ENCODE measurements at regions not wholly inside any gene's neighbourhood (a gene's known extent, or its start where the extent isn't known, plus 50 kb on each side); places are given as distances from the start of the nearest gene placed in this dataset.

GRCh38 chr6:225907-226306, 66.4 kb upstream of the DUSP22 start:
- no peak for DNase-seq (ENCODE audit: low read depth)

GRCh38 chr6:226516-227073, 65.7 kb upstream of the DUSP22 start:
- DNase-seq (ENCODE audit: low read depth), result no peak

- no peak for DNase-seq (ENCODE audit: low read depth)
Observed at GRCh38 chr6:227074-227782, 65.1 kb upstream of the DUSP22 start.

GRCh38 chr6:227812-228338, 64.4 kb upstream of the DUSP22 start:
- DNase-seq (ENCODE audit: low read depth), result no peak

- no peak for DNase-seq (ENCODE audit: low read depth)
Observed at GRCh38 chr6:228881-229651, 63.2 kb upstream of the DUSP22 start.

- no peak for DNase-seq (ENCODE audit: low read depth)
Observed at GRCh38 chr6:231779-232178, 60.5 kb upstream of the DUSP22 start.

GRCh38 chr6:232982-233640, 59.2 kb upstream of the DUSP22 start:
- no peak for DNase-seq (ENCODE audit: low read depth)

GRCh38 chr6:234706-235372, 57.4 kb upstream of the DUSP22 start:
- DNase-seq (ENCODE audit: low read depth), result no peak

GRCh38 chr6:235763-236360, 56.4 kb upstream of the DUSP22 start:
- DNase-seq (ENCODE audit: low read depth), result peak; percentile 51

GRCh38 chr6:236519-236918, 55.8 kb upstream of the DUSP22 start:
- no peak for DNase-seq (ENCODE audit: low read depth)

- DNase-seq (ENCODE audit: low read depth), result no peak
Observed at GRCh38 chr6:240151-240550, 52.1 kb upstream of the DUSP22 start.

GRCh38 chr6:241336-241865, 50.9 kb upstream of the DUSP22 start:
- DNase-seq (ENCODE audit: low read depth), result no peak

Data from forelimb muscle (tissue), 1 donor.